C4-2B (cell line): ENCODE measurements at regions not wholly inside any gene's neighbourhood (a gene's known extent, or its start where the extent isn't known, plus 50 kb on each side); places are given as distances from the start of the nearest gene placed in this dataset.

Experiments
- H3K27ac ChIP-seq: fragments of 450-650 bp; 2 replicates; pipeline ENCODE4 v1.5.1; 2017
- CTCF ChIP-seq: fragments of 450-650 bp; conservative IDR thresholded peaks from 2 replicates; pipeline ENCODE4 v1.5.1; 2017; ENCODE audit warnings: mild to moderate bottlenecking
- ZFX ChIP-seq: fragments of 450-650 bp; IDR thresholded peaks from 2 replicates; pipeline ENCODE4 v1.6.1; 2017

- H3K27ac ChIP-seq = no peak overlapping the region
- TF ChIP-seq ZFX (no peak), CTCF (no peak)
Measured at GRCh38 chr4:17398035-17398434, 113.9 kb downstream of the QDPR start.

DNA sequence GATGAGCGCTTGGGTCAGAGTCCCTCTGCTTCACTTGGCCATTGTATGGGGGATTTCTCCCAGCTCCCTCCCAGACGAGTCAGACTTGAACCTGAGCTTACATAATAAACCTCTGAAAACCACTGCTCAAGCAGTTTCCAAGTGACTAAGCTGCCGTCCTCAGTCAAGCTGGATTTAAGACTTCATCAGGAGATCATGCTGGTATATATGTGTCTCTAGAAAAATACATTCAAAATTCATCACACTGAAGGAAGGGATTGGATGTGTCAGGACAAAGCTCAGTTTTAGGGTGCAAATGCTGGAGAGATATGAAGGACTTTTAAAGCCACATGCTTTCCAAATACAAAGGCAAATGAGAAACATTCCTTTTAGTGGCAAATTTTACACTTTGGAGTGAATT, 114.3 kb downstream of the QDPR start:
- H3K27ac ChIP-seq = no peak overlapping the region
- TF ChIP-seq ZFX (no peak), CTCF (no peak)

DNA sequence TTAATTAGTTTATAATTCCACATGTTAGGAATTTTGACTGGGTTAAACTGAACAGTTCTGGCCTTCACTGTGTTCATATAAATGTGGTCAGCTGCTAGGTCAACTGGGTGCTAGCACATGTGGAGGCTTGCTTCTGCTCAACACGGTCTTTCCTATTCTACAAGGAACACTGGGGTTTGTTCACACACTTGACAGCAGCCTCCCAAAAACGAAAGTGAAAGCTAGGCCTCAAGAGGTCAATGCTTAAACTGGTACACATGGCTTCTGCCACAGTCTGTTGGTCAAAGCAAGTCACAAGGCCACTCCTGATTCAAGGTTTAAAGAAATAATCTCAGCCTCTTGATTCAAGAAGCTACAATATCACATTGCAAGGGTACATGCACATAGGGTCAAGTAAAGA, 126.5 kb downstream of the QDPR start:
- H3K27ac ChIP-seq = no peak overlapping the region
- TF ChIP-seq ZFX (no peak), CTCF (no peak)

DNA sequence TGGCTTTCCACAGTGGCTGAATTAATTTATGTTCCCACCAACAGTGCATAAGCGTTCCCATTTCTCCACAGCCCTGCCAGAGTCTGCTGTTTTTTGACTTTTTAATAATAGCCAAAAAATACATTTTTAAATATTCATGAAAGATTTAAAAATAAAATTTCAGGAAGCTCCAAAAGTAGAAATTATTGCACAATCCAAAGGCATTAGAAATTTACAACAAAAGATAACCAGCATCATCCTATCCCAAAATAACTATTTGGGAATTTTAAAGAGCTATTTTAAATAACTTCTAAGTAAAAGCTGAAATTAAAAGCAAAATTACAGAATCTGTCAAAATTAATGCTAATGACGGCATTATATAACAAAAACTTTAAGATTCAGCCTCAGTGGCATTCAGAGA, 131.5 kb downstream of the QDPR start:
- no peak for TF ChIP-seq ZFX
- TF ChIP-seq CTCF = no peak
- no peak overlapping the region for H3K27ac ChIP-seq

- H3K27ac ChIP-seq = no peak overlapping the region
- TF ChIP-seq CTCF (no peak), ZFX (no peak)
Measured at GRCh38 chr4:17376205-17376604, 135.7 kb downstream of the QDPR start.

DNA sequence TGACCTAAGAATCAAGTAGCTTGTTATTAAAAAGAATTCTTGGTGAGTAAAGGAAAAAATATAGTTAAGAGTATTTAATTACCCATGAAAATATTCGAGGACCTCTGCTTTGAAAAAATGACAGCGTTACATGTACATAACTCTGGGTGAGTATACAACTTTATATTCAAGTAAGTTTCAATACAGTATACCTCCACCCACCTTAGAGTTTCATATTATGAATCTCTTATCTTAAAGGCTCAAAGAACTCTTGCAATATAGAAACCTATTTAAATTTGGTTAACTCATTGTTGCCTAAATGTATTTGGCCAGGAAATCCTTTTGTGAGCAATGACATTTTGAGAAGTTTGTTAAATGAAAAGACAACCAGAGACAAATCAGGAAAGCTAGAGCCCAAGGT, 138.2 kb downstream of the QDPR start:
- no peak for TF ChIP-seq CTCF
- TF ChIP-seq ZFX = no peak
- H3K27ac ChIP-seq = no peak overlapping the region

GRCh38 chr4:17370818-17371217, 141.1 kb downstream of the QDPR start:
- TF ChIP-seq CTCF (no peak), ZFX (no peak)
- H3K27ac ChIP-seq = no peak overlapping the region
